NCI-H1694 treated with DMSO at 0.1 percent for 48 hours (cell line): ENCODE measurements at regions not wholly inside any gene's neighbourhood (a gene's known extent, or its start where the extent isn't known, plus 50 kb on each side); places are given as distances from the start of the nearest gene placed in this dataset.
"Not testable (repeated sequence)": the region's sequence is repeated elsewhere in the genome, so short reads cannot be mapped to it uniquely, and the experiment has no call there.

Experiments used
- DNase-seq: peaks from one replicate; lab custom pipeline; 2025; lab: John Stamatoyannopoulos, UW

DNA sequence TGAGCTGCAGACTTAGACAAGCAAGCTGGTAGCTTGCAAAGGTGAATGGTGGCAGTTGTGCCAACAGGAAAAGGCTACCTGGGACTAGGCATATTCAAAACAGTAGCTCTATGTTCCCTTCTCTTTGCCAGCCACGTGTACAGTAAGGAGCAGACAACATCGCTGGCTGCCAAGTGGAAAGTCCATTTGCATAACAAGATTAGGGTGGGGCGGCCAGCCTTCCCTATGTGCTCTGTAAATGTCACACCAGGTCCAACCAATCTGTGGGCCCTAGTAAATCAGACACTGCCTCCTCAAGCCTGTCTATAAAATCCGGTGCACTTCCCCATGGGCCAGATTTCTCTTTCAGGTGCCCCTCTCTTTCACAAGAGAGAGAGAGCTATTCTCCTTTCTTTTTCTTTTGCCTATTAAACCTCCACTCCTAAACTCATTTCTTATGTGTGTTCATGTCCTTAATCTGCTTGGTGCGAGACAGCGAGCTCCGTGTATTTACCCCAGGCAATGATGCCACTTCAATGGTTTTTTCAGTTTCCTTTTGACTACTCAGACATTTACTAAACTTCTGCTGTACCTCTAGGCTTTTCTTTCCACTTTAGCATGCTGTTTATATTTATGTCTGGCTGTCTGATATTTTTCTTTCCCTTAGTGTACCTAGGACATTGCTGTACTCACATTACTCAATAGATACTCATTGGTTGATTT is 297.4 kb upstream of the GCFC2 start:
- no peak for DNase-seq

DNA sequence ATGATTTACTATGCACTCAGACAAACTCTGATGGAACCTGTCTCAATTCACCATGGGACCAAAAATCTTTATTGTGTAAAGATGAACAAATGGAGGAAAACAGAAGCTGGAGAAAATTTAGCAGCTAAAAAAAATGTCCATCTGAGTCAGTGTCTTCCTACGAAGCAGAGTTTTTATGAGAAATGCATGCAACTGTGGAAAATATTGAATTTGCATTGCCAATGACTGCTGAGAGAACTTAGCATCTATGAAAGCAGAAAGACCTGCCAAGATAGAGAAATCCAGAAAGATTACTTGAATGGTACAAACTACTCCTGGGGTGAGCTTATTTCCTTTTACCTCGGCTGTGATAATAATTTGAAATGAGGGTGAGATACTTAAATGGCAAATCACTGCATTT is 289.7 kb upstream of the GCFC2 start:
- no peak for DNase-seq

DNA sequence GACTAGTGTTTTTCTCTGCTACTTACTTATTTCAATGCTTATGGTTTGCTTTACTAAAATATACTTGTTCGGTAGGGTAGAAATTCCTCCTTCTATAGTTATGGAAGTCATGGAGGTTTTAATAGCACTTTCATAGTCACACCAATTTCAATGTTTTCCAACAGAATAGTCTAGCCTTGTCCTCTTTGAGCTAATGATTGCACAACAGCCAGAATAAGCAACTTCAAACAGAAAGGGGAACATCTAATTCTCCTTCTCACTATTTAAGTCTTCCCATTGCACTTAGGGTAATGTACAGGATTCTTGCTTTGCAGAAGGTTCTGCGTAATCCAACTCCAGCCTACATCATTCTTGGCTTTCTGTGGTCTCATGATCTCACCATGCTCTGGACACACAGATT is 287.7 kb upstream of the GCFC2 start:
- DNase-seq = no peak

DNA sequence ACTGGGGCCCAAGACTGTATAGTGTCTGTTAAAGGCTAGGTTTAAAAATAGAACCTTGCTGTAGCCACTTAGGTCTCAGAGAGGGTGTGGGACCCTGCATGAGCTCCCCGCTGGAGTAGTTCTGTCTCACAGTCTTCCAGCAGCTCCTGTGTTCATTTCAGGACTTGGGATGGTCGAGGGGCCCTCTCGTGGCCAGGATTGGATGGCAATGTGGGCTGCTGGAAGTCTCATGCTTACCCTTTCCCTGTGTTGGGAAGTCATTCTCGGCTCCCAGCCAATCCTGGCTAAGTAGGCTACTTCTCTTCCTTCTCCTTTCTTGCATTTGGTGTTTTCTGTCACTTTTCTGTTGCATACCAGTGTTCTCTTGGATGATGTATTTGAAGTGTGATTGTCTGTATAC is 284.0 kb upstream of the GCFC2 start:
- DNase-seq = no peak

DNA sequence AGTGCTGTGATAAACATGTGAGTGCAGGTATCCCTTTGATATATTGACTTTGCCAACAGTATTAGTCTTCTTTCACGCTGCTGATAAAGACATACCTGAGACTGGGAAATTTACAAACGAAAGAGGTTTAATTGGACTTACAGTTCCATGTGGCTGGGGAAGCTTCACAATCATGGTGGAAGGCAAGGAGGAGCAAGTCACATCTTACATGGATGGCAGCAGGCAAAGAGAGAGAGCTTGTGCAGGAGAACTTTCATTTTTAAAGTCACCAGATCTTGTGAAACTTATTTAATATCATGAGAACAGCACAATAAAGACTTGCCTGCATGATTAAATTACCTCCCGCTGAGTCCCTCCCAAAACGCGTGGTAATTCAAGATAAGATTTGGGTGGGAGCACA is 277.9 kb upstream of the GCFC2 start:
- not testable (repeated sequence) for DNase-seq

DNA sequence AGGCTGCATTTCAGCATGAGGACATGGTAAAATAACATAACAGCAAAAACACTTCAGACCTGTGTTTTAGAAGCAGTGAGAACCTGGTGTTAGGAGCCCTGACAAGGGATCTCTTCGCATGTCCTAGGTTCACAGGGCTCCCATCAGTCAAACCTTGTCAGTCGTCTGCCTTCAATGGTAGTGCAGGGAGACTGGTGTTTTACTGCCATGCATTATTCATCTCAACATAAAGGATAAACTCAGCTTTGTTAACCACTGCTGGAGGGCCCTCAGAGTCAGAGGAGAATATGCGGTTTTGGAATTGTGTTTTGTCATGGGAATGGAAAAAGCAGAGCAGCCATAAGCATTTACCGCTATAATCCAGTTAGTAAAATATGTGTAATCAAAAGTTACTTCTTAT is 275.9 kb upstream of the GCFC2 start:
- no peak for DNase-seq

DNA sequence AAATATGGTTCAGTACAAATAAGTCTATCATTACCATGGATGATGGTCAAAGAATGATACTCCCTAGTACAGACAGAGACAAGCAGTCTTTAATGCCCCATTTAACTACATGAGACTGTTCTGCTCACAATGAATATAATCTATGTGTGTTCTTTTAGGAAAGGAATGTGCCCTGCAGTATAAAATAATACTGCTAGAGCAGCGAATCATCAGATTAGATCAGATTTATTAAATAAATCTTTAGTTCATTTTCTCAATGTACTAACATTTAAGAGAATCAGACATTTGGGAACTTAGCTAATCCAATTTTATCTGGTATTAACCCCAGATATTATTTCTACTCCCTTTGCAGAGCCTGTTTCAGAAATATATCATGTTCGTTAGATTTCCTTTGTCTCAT is 272.0 kb upstream of the GCFC2 start:
- DNase-seq = no peak

DNA sequence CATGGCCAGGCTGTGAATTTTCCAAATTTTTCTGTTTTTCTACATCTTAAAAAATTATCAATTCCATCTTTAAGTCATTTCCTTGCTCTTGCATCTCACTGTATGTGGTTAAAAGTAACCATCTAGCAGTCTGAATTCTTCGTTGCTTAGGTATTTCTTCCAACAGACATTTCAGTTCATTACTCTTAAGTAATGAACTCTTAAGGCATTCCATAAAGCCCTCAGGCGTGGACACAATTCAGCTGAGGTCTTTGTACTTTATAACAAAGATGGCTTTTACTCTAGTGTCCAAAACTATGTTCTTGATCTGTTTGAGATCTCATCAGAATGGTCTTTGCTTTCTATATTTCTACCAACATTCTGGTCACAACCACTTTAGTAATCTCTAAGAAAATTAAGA is 253.9 kb upstream of the GCFC2 start:
- no peak for DNase-seq

DNA sequence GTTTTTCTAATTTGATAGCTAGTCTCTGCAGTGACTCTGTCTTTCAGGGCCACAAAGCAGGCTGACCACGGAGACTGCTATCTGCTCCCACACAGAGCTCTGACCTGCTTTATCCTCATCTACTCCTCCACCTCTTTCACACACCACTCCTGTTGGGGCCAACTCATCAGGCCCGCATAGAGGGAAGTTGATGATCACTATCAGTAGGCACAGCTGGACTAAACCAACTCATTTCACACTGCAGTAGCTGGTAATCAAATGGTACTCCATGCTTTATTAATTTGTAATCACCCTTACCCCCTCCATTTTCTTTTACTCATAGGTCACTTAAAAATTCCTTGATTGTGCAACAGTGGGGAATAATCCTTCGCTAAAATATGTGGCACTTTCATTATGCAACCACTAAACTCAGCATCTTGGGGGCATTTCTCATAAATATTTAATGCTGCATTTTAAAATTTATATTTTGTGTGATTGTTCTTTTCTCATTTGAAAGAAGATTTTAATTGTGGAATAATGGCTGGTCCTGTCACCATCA is 249.8 kb upstream of the GCFC2 start:
- DNase-seq = no peak

DNA sequence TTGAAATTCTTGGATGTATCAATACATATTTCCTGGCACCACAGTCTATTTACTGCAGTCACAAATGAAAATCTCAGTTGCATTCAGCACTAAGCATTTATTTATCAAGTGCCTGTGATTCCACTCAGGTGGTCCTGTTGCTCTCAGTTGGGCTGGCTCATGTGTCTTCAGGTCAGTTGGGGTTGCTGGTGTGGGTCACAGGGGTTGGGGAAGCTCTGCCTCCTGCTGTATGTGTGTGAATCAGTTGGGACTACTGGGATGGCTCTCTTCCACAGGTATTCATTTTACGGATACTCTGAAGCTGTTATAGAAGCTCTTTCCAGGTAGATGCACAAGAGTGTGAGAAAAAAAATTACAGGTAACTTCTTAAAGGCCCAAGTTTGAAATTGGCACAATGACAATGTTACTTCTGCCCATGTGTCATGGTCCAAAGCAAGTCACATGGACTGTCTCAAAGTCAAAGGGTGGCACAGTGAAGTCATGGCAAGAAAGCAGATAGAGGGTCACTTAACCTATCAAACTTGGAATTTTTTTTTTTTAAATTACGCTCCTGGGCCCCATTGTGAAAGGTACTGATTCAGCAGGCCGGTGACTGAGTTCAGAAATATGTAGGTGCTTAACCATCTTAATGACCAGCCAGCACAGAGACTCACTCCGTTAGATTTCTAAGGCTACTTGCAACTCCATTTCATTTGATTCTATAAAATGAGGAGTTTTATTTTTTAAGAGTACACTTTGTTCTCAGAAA is 249.2 kb upstream of the GCFC2 start:
- DNase-seq = no peak

DNA sequence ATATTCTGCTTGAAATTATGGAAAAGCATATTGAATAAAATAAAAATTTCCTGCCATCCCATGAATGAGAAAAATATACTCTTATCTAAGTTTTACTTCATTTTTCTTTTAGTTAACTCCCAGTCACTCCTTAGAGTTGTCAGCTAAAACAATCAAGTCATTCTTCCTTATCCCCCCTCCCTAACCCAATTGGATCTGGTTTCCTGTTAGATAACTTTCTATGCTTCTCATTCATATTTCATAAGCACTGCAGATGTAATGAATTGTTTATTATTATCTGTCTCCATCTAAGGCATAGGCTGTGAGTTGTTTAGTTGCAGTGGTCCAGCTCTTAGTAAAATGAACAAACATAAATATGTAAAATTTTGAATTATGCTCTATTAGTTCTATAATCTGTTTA is 244.0 kb upstream of the GCFC2 start:
- DNase-seq = no peak

DNA sequence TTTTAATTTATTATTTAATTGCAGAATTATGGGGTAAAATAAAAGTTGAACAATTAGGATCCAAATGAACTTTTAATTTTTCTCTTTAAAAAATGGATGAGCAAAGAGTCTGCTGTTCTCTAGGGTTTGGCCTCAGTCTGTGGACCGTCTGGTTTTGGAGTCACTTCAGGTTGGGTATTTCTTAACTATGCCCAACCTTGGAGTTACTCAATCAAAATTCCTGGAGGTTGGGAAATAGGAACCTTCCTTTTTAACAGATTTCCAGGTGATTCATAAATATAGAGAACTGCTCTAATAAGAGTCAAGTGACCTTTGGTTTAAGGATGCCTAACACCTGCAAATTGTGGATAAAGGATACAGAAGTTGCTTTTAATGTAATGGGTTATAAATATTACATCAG is 241.5 kb upstream of the GCFC2 start:
- no peak for DNase-seq

DNA sequence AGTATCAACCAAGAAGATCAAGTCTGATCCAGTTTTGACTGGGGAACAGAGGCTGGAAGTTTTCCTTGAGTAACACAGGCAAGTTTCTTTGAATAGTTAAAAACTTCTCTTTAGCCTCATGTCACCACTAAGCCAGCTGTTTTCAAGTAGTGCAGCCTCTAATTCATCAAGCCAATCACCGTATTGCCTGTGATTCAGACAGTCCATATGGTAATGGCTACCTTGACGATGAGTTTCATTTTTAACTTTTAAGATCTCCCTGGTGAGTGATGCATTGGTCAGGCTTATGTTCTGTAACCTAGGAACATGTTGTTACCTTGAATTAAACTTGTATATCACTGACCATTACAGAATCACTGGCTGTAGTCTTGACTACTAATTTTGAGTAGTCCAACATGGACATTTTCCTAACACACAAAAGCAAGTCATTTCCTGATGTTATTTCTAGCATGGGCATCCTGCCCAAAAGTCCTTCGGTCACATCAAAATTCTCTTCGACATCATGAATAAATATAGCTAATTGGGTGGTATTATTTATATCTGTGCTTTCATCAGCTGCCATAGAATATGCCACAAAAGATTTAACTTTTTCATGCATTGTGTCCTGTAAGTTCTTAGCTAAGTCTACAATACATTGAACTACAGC is 238.8 kb upstream of the GCFC2 start:
- no peak for DNase-seq

DNA sequence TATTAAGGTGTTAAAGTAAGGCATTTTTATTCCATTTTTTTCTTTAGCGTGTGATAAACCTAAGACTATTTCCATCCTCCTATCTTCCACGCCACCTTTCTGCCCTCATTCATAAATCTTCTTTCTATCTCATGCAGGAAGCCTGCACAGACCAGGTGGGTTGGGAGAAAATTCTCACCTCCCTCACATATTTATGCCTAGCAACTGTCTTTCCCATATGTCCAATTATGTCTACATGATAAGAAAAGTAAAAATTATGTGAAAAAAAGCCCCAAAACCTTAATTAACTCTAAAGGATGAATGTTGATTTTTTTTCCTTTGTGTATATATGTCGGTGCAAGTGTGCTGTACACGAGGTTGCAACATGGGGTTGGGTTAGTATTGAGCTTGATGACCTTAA is 225.6 kb upstream of the GCFC2 start:
- no peak for DNase-seq

DNA sequence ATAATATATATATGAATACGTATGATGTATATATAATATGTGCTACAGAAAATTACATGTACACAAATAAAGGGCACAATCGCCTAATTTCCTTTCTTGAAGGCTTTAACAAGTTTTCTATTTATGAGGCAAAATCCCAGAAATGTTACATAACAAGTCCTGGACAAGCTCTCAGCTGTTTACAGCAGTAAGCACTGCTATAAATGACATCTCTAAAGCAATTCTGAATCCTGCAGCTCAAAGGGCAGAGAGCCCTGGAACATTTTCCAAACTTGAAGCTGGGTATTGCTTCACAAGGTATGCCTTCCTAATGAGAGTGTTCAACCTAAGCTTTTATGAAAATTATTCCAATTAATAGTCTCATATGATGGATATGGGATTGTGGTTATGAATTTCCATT is 222.3 kb upstream of the GCFC2 start:
- DNase-seq = no peak

DNA sequence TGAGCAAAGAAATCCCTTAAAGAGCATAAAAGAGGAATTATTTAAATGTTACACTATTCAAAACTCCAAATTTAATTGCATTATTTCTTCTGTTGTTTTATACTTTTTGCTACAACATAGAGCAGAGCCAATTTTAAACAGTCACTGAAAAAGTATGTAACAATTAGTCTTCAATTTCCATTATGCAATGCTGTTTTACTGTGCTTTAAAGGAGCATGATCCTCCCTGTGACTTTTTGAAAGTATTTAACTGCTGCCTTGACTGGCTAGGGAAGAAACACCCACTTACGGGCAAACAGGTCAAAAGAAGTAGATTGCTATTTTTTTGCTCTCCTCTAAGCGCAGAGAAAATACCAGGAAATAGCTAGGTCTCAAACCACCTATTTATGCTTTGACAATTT is 217.4 kb upstream of the GCFC2 start:
- no peak for DNase-seq

DNA sequence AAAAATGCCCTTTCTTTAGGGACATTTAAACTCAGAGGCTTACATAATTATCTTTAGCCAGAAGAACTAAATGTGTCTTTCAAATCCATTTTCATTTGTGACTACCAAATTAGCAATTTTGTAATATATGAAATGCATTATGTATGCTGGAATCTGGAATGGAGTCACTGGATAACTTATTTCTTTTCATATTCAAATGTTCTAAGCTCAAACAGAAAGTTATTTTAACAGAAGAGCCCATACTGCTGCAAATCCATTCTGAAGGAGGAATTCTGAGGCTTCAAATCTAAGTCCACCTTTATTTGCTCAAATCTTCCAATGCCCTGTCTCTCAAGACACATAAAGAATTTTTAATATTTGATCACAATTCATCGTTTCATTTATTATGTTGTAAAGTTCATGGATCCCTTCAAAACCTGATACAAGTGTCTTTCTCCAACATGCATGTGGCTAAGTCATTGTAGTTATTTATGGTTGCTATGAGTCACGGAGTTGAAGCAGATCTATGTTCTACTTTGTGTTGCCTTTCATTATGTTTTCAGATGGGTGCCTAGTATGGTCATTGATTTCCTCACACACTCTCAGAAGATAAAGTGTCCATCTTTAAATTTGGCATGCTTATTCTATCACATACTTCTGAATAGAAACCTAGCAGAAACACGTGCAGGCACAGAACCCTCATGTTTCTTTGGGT is 214.8 kb upstream of the GCFC2 start:
- DNase-seq = no peak

DNA sequence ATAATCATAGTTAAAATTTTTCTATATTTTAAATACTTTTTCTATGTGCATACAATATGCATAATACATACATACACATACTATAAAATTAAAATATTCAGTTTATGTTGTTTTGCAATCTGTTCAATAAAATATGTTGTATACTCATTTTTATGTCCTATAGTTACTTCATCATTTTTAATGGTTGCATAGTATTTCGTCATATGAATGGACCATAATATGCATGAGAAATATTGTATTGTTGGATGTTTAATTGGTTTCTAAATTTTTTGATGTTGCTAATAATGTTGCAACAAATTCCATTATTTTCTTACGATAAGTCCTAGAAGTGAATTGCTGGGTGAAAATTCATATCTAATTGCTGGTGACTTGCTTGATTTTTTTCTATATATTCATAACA is 211.5 kb upstream of the GCFC2 start:
- DNase-seq = no peak

DNA sequence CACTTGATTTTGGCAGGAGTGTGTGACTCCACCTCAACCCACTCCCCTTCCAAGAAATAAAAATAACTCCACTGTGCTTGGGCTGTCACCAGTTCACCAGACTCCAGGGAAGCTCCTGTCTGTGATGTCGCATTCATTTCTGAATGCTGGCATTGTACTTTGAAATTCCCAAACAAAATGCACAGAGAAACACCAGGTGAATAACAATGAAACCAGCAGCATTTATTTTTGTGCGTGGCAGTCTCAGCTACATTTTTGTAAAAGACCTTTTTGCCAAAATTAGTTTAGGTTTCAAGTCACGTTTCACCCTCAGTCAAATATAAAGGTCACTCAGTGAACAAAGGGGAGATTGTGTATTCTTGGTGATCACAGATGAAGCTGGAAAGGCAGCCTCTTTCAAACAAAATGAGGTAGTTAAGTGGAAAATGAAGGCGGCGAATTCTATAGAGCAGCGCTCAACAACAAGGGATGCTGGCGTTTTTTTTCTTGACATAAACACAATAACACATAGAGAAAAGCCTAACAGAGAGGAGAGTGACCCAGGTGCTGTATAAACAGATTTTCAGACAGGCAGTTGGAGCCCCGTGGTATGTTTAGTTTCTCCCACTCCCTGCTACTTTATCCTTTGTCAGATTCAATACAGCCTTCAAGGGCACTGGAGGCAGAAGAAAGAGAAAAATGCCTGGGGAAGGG is 210.3 kb upstream of the GCFC2 start:
- DNase-seq = no peak

DNA sequence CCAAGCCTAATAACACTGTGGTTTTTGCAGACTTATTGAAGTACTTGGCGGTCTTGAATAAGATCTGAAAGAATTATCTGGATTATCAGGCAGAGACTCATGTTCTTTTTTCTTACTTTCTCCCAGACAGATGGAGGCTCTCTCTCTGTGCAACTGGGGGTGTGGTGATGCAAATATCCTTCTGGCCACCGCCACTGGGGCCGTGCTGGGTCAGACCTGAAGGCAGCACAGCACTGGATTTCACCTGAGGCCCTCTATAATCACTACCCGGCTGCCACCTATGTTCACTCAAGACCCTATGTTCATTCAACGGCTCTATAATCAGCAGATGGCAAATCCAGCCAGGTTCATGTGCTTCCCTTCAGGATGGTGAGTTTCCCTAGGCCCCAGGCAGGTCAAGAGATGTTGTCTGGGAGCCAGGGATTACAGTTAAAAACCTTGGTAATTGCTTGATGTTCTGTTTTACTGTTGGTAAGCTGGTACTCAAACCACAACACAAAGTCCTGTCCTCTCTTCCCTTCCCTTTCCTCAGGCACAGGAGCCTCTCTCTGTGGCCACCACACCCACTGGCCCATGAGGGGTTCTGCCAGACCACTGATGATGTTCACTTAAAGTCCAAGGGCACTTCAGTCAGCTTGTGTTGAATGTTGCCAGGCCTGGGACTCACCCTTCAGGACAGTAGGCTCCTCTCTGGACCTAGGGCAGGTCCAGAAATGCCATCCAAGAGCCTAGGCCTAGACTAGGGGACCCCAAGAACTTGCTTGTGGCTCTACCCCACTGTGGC is 205.3 kb upstream of the GCFC2 start:
- no peak for DNase-seq

DNA sequence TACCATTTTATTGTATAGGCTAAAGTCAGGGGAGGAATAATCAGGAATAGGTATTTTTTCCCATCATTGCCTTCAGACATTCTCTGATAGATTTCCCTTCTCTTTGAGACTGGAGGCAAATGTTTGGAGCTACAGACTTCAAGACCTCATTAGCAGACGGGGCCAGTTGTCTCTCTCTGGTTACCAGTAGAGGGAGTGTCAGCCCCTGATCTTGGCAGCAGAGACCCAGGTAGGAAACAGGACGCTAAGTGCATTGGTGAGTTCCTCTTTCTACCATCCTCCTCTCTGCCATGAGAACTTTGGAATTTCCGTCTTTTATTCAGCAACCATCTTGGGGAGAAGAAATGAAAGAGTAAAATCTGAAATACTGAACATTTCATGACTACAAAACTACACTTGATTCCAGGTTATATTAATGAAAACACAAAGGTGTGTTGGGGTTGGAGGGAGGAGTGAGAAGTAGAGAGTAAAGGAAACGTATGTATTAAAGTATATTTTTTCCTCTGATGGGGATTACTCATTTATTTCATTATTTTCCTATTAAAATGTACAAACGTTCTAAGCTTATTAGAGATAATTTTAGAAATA is 186.2 kb upstream of the GCFC2 start:
- peak; percentile 1 for DNase-seq
